Epithelial cell of esophagus (primary cell): ENCODE measurements at regions not wholly inside any gene's neighbourhood (a gene's known extent, or its start where the extent isn't known, plus 50 kb on each side); places are given as distances from the start of the nearest gene placed in this dataset.

Experiments used
- DNase-seq: peaks from one replicate; pipeline ENCODE4 v3.0.0; 2010; ENCODE audit warnings: low read depth
- H3K4me3 ChIP-seq: 2 replicates; pipeline ENCODE4 v1.5.1; 2011; ENCODE audit warnings: mild to moderate bottlenecking, low read length, control low read depth
- CTCF ChIP-seq: IDR thresholded peaks from 2 replicates; pipeline ENCODE4 v1.5.1; 2011; ENCODE audit warnings: low read depth, mild to moderate bottlenecking, low read length, control low read depth, inconsistent platforms; ENCODE audit not compliant: insufficient read depth; ENCODE audit errors: missing control alignments

GRCh38 chr13:109517517-109517916, 268.9 kb downstream of the IRS2 start:
- peak; percentile 46 for DNase-seq
- no peak for TF ChIP-seq CTCF

GRCh38 chr13:109516186-109516585, 270.2 kb downstream of the IRS2 start:
- H3K4me3 ChIP-seq = no peak overlapping the region
- no peak for DNase-seq
- TF ChIP-seq CTCF = no peak

More at GRCh38 chr13:109517517-109517916, 268.9 kb downstream of the IRS2 start:
- no peak overlapping the region for H3K4me3 ChIP-seq

GRCh38 chr13:109510013-109510412, 276.4 kb downstream of the IRS2 start:
- DNase-seq = no peak
- no peak for TF ChIP-seq CTCF
- no peak overlapping the region for H3K4me3 ChIP-seq

GRCh38 chr13:109509154-109509900, 277.1 kb downstream of the IRS2 start:
- DNase-seq = peak; percentile 84
- no peak overlapping the region for H3K4me3 ChIP-seq
- TF ChIP-seq CTCF = no peak

GRCh38 chr13:109500146-109500773, 286.1 kb downstream of the IRS2 start:
- no peak for DNase-seq
- no peak for TF ChIP-seq CTCF
- H3K4me3 ChIP-seq = no peak overlapping the region

DNA sequence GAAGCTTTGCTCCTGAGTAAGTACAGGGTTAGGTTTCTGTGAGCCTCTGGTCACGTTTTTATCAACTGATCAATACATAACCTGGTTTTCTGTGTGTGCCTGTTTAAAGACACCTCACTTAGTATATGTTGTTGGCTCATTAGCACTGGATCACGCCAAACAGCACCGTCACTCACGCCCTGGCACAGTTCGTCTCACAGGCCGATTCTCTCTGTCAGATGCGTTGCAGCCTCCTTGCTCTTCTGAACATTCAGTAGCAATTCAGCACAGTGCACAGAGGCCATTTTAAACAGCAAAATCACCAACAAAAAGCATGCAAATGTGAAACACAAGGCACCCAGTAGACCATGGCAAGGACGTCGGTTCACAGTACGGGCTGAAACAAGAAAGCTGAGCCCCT, 288.5 kb downstream of the IRS2 start:
- TF ChIP-seq CTCF = no peak
- DNase-seq = no peak
- no peak overlapping the region for H3K4me3 ChIP-seq

DNA sequence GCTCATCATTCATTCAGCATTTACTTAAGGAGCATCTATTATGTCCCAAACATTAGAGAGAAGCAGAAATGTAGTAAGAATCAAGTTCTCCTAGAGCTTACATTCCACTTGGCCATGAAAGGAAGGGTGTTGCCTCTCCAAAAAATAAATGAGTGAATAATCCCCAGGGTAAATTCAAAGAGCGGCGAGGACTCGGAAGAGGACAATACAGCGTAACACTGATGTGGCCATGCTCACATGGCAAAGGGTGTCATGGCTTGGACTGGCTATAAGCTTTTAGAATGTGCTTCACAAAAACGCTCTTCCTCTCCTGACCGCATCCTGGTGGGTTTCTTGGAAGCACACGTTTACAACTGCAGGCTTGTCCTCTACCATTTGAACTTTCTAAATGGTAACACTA, 290.2 kb downstream of the IRS2 start:
- TF ChIP-seq CTCF = no peak
- DNase-seq = no peak
- H3K4me3 ChIP-seq = no peak overlapping the region
